ENCODE measurements at regions not wholly inside any gene's neighbourhood (a gene's known extent, or its start where the extent isn't known, plus 50 kb on each side); places are given as distances from the start of the nearest gene placed in this dataset.

- DNase-seq (ENCODE audit: low read depth in 2 of 2): no peak
Observed at GRCh38 chr9:99365233-99365980, 143.3 kb downstream of the SEC61B start.

- DNase-seq (ENCODE audit: low read depth in 2 of 2): no peak
Observed at GRCh38 chr9:99366183-99366582, 144.1 kb downstream of the SEC61B start.

DNA sequence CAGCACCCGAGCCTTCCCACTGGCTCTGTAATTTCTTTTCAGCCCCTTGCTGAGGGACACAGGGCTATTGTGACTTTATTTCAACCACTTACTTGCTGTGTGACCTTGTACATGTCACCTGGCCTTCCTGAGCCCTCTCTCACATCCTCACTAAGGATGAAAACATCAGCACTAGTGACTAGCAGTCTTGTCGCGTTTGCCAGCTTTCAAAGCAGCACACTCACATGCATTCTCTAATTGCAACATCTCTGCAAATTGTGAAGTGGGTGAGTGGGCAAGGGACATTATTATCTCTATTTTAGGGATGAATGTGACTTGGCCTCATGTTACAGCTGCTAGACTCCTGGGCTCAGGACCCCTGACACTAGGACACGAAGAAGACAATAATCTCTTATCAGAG, 144.5 kb downstream of the SEC61B start:
- DNase-seq (ENCODE audit: low read depth in 2 of 2): no peak

DNA sequence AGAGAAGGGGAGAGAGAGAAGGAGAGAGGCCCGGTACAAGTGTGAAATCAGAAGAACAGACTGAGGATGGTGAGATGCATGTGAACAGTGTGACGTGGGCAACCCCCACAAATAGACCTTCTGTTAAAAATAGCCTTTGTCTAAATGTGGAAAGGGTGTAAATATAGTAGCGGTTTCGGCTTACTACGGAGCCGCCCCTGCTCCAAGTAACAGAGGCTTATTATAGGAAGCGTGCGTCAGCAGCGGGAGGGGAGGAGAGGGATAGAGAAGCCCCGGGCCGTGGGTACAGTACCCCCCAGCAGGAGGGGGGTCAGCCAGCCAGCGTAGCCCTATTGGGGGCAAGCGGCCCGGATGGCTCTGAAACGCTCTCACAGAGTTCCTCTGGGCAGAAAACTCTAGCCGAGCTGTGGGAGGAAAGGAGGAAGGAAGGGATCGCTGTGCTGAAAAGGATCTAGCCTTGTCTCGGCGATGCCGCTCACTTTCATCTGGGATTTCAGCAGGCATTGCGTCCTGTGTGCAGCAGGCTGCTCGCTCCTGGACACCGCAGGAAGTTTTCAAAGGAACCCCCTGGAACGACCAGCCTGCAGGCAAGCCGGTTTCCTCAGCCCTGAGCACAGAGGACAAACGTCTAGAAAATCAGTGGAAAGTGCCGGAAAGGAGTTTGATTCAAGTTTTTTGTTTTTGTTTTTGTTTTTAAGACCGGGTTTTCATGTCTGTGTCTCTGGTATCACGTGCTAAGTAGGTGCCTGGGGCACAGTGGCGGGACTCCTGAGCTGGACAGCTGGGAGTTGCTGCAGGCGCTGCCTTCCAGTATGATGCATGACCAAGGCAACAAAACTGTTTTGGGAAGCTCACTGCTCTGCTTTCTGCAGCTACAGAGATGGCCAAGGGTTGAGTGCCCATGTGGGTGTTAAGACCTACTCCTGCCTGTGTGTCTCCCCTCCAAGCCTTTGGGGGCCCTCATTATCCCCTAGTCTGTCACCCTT, 146.6 kb downstream of the SEC61B start:
- peak in 1 of 2 donors; percentile 45 for DNase-seq (ENCODE audit: low read depth in 2 of 2)

- DNase-seq (ENCODE audit: low read depth in 2 of 2): no peak
Observed at GRCh38 chr9:99369327-99369722, 147.2 kb downstream of the SEC61B start.

DNA sequence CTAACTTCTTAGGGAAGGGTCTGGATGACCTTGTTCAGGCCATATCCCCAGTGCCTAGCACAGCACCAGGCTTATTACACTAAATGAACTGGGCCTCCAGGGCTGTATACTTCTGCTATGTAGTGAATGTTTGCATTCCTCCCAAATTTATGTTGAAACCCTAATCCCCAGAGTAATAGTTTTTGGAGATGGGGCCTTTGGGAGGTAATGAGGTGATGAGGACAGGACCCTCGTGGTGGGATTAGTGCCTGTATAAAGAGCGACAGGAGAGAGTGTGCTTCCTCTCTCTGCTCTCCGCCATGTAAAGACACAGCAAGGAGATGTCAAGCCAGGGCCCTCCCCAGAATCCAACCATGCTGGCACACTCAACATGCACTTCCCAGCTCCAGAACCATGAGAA, 148.3 kb downstream of the SEC61B start:
- no peak for DNase-seq (ENCODE audit: low read depth in 2 of 2)

GRCh38 chr9:99371376-99371775, 149.3 kb downstream of the SEC61B start:
- DNase-seq (ENCODE audit: low read depth in 2 of 2): no peak

DNA sequence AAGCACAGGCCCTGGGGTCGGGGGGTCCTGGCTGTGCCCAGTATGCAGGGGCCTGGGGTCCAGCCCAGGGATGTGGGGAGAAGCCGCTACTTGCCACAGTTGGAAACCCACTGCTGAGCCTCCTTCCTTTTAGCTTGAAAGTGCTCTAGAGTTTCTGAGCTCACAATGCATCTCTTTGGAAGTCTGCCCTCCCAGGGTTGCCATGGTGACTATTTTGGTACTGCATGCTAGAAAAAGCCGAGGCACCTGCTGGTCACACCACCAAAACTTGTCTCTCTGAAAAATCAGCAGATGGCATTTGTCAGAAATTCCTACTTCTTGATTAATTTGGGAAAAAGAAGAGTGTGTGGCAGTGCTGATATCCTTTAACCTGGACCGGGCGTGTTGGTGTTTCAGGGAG, 151.8 kb downstream of the SEC61B start:
- no peak for DNase-seq (ENCODE audit: low read depth in 2 of 2)

DNA sequence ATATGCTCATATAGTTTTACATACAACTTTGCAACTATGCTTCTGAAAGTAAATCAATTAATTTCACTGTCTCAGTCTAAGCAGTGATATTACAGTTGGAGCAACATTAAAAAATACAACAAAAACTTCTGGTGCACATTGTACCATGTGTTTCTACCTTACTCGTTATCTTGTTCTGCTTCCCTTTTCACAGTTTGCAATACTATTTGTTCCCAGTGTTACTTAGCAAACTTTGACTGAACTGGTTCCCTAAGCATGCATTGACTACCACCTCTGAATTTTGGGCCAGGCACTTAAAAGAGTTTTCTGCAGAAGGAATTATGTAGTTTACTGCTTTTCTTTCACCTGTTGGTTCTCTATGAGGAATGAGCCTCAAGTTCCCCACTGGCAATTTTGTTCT, 152.7 kb downstream of the SEC61B start:
- DNase-seq (ENCODE audit: low read depth in 2 of 2): no peak

- no peak for DNase-seq (ENCODE audit: low read depth in 2 of 2)
Observed at GRCh38 chr9:99375481-99375880, 153.4 kb downstream of the SEC61B start.

GRCh38 chr9:99377790-99378775, 156.0 kb downstream of the SEC61B start:
- no peak for DNase-seq (ENCODE audit: low read depth in 2 of 2)

- DNase-seq (ENCODE audit: low read depth in 2 of 2): no peak
Observed at GRCh38 chr9:99383536-99383935, 161.5 kb downstream of the SEC61B start.

GRCh38 chr9:99385215-99385614, 163.1 kb downstream of the SEC61B start:
- DNase-seq (ENCODE audit: low read depth in 2 of 2): no peak

GRCh38 chr9:99385814-99386279, 163.8 kb downstream of the SEC61B start:
- DNase-seq (ENCODE audit: low read depth in 2 of 2): peak in 1 of 2 donors; percentile 29

DNA sequence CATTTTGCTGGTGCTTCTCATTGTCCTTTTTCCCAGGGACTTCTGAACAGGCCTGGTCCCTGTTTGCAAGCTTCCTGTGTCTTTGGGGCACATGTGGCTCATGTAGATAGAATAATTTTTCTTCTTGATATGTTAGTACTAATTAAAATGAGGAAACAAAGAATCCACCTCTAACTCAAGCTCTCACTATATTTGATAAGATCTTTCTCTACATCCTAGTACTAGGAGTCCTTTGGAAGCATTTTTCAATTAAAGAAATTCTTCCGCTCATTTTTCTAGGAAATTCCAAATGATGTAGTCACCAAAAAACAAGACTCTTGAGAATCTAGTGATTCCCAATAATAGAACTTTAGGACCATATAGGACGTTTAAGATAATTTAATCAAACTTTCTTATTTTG, 165.3 kb downstream of the SEC61B start:
- no peak for DNase-seq (ENCODE audit: low read depth in 2 of 2)

GRCh38 chr9:99389087-99390033, 167.3 kb downstream of the SEC61B start:
- no peak for DNase-seq (ENCODE audit: low read depth in 2 of 2)

- DNase-seq (ENCODE audit: low read depth in 2 of 2): peak in 1 of 2 donors; percentile 66
Observed at GRCh38 chr9:99391937-99392594, 170.0 kb downstream of the SEC61B start.

DNA sequence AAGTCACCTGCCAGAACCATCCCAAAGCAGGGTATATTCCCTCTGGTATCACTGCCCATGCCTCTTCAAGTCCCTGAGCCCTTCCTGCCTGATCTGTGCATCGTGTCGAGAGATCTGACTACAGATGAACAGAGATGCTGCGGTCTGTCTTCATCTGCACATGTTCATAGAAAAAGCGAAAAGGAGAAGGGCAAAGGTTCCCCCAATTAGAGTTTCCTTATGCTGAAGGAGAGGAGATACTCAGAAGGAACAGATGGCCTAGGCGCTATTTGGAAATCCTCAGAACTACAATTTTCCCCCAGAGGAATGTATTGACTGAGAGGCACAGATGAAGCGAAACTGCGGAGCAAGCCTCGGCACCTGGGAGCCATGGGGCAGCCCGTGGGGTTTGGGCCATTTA, 170.9 kb downstream of the SEC61B start:
- no peak for DNase-seq (ENCODE audit: low read depth in 2 of 2)

GRCh38 chr9:99393993-99394392, 171.9 kb downstream of the SEC61B start:
- no peak for DNase-seq (ENCODE audit: low read depth in 2 of 2)

- DNase-seq (ENCODE audit: low read depth in 2 of 2): no peak
Observed at GRCh38 chr9:99398241-99398640, 176.2 kb downstream of the SEC61B start.
